Hepatic stellate cell (primary cell): ENCODE measurements at regions not wholly inside any gene's neighbourhood (a gene's known extent, or its start where the extent isn't known, plus 50 kb on each side); places are given as distances from the start of the nearest gene placed in this dataset.

Source experiments
- DNase-seq: peaks from one replicate; pipeline ENCODE4 v3.0.0; 2011; ENCODE audit warnings: low spot score

- no peak for DNase-seq
Observed at GRCh38 chr16:9469512-9469911, 378.1 kb downstream of the HAPSTR1 start.

- no peak for DNase-seq
Observed at GRCh38 chr16:9476744-9477143, 385.3 kb downstream of the HAPSTR1 start.

DNA sequence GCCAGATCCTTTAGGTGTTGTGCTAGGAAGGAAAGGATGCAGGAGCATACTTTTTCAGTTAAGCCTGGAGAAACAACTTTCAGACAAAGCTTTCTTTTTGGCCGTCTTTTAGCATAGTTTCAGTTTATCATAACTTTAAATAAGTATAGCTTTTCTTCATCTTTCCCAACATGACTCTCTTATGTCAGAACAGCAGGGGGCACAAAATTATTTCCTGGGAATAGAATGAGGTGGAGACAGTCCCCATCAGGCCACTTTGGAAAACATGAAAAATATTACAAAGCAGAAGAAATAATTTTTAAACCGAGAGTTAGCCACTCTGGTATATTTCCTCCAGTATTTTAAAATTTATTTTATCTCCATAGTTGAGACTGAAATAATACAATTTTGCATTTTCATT is 387.6 kb downstream of the HAPSTR1 start:
- no peak for DNase-seq

DNA sequence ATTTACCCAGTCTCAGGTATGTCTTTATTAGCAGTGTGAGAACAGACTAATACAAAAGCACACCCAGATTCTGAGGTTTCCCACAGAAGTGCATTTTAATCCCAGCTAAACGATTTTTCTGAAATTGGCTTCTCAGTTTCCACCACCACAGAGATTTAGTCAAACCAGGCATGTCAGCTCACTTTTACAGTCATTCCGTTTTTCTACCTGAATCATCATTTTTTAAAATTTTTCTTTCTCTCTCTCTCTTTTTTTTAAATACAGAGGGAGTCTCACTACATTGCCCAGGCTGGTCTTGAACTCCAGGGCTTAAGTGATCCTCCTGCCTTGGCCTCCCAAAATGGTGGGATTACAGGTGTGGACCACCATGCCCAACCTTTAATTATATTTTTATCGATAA is 389.1 kb downstream of the HAPSTR1 start:
- no peak for DNase-seq

GRCh38 chr16:9481747-9482730 is 390.6 kb downstream of the HAPSTR1 start:
- no peak for DNase-seq

- DNase-seq = no peak
Observed at GRCh38 chr16:9484426-9484825, 393.0 kb downstream of the HAPSTR1 start.

- DNase-seq = no peak
Observed at GRCh38 chr16:9484881-9485280, 393.4 kb downstream of the HAPSTR1 start.

- DNase-seq = no peak
Observed at GRCh38 chr16:9489835-9490467, 398.5 kb downstream of the HAPSTR1 start.

DNA sequence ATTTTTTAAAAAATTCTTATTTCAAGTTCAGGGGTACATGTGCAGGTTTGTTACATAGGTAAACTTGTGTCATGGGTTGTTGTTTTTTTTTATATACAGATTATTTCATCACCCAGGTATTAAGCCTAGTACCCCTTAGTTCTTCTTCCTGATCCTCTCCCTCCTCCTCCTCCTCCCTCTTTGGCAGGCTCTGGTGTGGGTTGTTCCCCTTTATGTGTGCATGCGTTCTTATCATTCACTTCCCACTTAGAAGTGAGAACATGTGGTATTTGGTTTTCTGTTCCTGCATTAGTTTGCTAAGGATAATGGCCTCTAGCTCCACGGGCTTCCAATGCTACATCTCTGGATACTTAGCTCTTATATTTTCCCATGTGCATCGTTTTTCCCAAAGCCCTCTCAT is 404.4 kb downstream of the HAPSTR1 start:
- DNase-seq = no peak

DNA sequence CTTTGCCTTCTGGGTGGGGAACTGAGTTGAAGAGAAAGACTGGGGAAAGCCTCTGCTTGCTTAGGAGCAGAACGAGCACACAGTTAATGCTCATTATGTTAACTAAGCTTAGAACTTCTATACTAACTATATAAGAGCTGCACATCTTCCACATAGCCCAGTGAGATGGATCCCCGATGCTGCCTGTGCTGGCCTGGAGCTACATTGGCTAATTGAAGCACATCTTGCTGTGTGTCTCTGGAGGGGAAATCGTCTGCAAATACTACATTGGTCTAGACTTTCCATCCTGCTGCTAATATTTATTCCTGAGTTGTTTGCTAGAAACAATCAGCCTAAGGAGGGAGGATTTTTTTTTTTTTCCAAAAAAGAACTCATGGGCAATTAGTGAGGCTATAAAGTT is 406.3 kb downstream of the HAPSTR1 start:
- no peak for DNase-seq

- no peak for DNase-seq
Observed at GRCh38 chr16:9499941-9500593, 408.6 kb downstream of the HAPSTR1 start.

DNA sequence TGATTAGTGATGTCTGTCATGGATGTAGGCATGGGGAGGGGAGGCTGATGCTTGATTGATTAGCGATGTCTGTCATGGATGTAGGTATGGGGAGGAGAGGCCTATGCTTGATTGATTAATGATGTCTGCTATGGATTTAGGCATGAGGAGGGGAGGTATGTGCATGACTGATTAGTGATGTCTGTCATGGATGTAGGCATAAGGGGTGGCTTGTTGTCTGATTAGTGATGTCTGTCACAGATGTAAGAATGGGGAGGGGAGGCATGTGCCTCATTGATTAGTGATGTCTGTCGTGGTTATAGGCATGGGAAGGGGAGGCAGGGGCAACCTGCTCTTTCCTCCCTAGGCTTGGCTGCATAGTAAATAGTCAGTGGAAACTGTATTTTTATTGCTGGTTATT is 409.4 kb downstream of the HAPSTR1 start:
- no peak for DNase-seq

- no peak for DNase-seq
Observed at GRCh38 chr16:9503251-9503984, 412.0 kb downstream of the HAPSTR1 start.

- DNase-seq = no peak
Observed at GRCh38 chr16:9508328-9508936, 417.0 kb downstream of the HAPSTR1 start.

DNA sequence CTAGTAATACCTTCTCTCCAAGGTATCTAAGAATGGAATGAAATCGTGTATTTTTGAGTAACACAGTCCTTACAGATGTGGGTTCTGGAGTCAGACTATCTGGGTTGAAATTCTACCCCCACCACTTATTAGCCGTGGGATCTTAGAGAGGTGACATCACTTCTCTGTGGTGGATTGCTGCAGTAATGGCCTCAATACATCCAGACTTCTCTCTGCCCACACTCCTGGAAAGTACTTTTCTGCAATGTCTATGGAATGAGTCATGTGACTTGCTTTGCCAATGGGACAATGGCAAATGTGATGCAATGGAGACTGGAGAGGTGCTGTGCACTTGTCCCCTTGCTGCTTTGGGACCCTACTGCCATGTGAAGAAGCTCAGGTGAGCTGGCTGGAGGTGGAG is 418.2 kb downstream of the HAPSTR1 start:
- no peak for DNase-seq

DNA sequence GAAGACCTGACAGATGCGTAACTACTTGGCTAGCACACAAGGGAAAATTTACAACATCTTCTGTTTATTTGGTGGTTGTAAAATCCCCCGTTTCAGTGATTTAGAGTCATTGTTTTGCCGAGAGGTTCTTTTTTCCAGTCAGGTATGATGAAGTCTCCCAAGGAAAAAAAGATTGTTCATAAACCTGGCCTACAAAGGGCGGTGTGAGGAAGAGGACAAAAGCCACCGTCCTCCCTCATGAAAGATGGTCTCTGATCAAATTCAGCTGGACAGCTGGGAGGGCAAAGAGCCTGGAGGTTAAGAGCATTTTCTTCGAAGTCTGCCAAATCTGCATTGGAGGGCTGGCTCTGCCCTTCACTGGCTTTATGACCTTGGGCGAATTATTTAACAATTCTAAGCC is 419.9 kb downstream of the HAPSTR1 start:
- DNase-seq = no peak

- no peak for DNase-seq
Observed at GRCh38 chr16:9516444-9516843, 425.0 kb downstream of the HAPSTR1 start.

DNA sequence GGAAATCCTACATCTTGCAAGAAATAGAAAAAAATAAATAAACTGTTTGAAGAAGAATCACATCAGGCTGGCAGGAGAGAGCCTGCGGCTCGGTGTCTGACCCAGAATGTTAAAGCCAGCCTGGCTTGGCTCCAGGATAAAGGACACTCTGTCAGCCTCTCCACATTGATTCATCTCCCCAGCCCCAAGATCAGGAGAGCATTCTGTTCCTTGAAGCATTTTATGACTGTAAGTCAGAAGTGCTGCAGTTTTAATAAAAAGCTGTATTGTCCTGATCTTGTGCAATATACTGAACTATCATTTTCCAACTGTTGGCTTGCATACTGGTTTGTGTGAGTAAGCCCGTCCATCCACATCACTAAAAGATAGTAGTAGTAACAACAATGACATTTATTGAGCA is 426.6 kb downstream of the HAPSTR1 start:
- no peak for DNase-seq

GRCh38 chr16:9518581-9518980 is 427.1 kb downstream of the HAPSTR1 start:
- DNase-seq = no peak

DNA sequence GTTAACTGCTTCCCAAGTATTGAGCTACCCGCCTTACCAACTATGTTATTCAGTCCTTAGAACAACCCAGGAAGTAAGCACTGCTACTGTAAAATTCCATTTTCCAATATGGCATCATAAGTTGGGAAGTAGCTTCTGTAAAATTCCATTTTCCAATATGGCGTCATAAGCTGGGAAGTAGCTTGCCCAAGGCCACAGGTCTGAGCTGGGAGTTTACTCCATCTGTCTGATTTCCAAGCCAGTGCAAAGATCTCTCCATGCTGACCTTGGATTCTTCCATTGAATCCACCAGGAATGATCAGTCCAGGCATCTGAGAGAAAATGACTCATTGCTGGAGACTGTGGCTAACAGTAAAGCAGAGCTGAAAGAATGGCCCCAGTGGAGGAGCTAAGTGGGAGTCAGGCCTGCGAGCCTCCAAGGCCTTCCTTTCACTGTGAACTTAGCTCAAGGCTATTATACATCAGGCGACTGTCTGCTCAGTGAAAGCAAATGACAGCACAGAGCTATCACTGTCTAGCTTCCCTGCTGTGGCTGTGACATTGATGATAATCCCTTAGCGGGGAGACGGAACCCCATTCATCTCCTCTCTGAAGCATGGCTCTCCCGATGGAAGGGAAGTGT is 430.4 kb downstream of the HAPSTR1 start:
- no peak for DNase-seq

DNA sequence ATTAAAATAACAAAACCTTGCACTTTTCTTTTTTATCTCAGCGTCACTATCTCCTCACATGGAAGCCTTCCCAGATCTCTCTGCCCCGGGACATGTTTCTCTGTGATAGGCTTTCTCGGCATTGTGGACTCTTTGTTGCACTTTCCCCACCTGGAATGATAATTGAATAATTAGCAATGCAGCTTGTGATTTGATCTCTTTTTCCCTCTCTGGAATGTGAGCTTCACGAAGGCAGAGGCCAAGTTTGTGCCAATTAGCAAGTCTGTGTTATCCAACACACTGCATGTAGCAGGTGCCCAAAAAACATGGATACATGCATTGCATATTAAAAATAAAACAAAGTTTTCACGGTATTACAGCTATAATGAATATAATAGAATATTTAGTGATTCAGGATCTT is 431.2 kb downstream of the HAPSTR1 start:
- no peak for DNase-seq
